Activated CD4-positive, CD25-positive, alpha-beta regulatory T cell treated with anti-CD3 and anti-CD28 coated beads, Interleukin-2, amount 50 U/mL, for 24 hours (primary cell): ENCODE measurements at regions not wholly inside any gene's neighbourhood (a gene's known extent, or its start where the extent isn't known, plus 50 kb on each side); places are given as distances from the start of the nearest gene placed in this dataset.
"Not testable (repeated sequence)": the region's sequence is repeated elsewhere in the genome, so short reads cannot be mapped to it uniquely, and the experiment has no call there.

Experiments used
- ATAC-seq, 2 donors: fragments of 150-1000 bp; cut with Tn5 transposase; one replicate each; pipeline ENCODE4 v1.10.0; 2021; ENCODE audit warnings: mild to moderate bottlenecking in 1 of 2, moderate library complexity in 1 of 2

- no peak for ATAC-seq
These were observed 51.1 kb upstream of the NUDT6 start for GRCh38 chr4:122973465-122973864.

DNA sequence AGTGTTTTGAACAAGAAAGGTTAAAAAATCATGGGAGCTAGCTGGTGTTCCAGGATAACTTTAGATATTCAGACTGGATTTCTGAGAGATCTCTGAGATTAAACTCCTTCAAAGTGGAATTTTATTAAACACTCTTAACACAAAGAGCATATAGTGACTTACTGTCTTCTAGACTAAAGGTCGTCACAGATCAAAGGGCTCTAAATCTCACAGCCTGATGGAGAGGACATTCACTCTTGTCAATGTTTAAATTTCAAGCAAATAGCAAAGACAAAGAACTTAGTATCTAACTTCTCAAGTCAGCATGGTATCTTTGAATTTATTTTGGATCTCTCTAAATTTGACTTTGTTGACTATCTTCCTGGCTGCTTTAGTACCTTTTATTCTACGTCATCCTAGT lies 53.7 kb upstream of the NUDT6 start:
- no peak for ATAC-seq

DNA sequence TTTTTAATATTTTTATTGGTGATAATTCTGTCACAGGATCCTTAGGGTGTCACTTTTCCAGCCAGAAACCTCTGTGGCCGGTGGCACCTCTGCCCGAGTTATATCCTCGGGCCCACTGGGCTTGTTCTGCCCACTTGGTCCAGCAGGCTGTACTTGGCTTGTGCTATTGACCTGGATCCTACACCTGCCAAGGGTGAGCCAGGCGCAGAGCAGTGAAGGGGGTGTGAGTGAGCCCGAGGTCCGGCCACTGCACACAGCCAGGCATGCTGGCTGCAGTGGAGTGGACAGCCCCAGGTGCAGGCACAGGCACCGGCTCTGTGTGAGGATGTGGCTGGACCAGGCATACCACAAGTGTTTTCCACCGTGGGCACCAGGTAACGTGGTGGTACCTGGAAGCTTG lies 54.7 kb upstream of the NUDT6 start:
- ATAC-seq: no peak

GRCh38 chr4:122978109-122978508 lies 55.7 kb upstream of the NUDT6 start:
- no peak for ATAC-seq

DNA sequence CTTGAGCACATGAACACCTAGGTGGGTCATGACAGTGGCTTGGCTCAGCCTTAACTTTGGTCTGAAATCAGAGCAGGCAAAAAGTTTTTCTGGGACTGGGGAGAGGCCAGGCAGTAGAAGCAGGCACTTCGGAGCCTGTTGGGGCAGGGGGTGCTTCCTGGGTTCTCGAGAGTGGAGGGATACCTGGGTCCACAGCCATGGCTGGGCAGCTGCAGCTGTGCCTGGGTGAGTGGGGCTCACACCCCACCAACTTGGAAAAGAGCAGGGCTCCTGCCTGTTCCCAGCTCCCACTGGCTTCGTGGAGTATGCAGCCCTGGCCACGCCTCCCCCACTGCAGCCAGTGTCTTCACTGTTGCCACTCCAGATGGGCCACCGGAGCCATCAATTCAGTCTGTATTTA lies 56.4 kb upstream of the NUDT6 start:
- ATAC-seq: no peak

DNA sequence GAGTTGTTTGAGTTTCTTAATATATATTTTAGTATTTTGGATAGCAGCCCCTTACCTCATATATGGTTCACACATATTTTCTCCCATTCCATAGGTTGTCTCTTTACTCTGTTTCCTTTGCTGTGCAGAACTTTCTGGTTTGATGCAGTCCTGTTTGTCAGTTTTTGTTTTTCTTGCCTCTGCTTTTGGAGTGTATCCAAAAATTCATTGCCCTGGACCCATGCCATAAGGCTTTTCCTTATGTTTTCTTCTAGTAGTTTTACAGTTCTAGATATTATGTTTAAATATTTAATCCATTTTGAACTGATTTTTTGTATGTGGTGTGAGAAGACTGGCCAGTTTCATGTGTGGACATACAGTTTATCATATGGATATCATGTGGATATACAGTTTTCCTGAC lies 58.5 kb upstream of the NUDT6 start:
- no peak for ATAC-seq

DNA sequence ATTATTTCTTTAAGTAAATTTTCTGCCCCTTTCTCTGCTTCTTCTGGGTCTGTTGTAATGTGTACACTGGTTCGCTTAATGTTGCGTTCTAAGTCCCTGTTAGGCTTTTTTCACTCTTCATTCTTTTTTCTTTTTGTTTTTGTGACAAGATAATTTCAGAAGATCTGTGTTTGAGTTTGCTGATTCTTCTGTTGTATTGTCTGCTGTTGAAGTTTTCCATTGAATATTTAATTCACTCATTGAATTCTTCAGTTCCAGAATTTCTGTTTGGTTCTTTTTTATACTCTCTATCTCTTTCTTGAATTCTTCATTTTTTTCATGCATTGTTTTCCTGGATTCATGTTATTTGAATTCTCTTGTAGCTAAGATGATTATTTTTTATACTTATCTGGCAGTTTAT lies 66.3 kb upstream of the NUDT6 start:
- no peak for ATAC-seq

DNA sequence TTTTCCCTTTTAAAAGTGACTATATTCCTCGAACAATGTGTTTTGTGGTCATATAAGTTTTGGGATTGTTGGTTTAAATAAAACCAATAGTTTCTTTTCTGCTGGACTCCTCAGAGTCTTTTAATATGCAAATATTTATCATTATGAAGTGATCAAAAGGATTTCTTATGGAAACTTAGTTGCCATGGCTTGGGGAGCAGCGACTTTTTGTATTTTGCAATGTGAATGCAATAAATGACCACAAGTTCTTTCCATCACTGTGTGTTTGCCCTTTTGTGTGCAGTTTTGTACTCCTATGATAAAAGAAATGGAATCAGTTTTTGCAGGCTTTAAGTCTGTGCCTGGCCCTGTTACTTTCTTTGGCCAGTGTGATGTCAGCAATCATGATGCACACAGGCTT lies 68.5 kb upstream of the NUDT6 start:
- ATAC-seq: no peak

DNA sequence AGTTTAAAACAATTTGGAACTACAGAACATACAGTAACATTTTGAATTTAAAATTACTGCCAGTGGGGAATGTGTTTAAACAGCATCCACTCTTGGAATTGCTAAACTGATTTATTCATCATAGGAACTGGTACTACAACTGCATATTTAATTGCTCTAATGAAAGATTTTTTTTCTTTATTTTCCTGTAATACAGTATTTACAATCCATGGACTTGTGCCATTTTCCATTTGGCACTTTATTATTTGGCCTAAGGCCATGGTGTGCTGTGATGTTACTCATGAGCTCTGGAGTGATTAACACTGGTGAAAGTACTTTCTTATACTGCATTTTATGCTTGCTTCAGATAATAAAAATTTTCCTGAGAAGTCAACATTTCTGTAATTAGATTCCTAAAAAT lies 69.7 kb upstream of the NUDT6 start:
- no peak for ATAC-seq

DNA sequence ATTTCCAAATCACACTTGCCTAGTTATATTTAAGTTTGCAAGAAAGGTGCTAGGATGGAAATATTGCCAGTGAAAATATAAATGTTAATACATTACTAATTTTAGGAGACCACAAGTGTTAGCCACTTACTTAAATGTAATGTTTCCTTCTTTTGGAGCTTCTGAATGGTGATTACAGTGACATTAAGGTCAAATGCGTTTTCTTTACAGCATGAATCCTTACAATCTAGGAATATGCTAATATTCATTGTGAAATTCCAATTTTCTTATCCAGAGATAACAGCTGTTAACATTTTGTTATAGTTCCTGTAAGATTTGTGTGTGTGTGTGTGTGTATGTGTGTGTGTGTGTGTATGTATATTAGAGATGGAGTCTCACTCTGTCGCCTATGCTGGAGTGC lies 70.2 kb upstream of the NUDT6 start:
- ATAC-seq: no peak

- no peak for ATAC-seq
These were observed 74.0 kb upstream of the NUDT6 start for GRCh38 chr4:122996350-122996749.

- ATAC-seq: peak; percentile 32 to 33
These were observed 75.2 kb upstream of the NUDT6 start for GRCh38 chr4:122997463-122998101.

- ATAC-seq: not testable (repeated sequence)
These were observed 81.7 kb upstream of the NUDT6 start for GRCh38 chr4:123004079-123004478.

- not testable (repeated sequence) for ATAC-seq
These were observed 82.7 kb upstream of the NUDT6 start for GRCh38 chr4:123005126-123005525.

DNA sequence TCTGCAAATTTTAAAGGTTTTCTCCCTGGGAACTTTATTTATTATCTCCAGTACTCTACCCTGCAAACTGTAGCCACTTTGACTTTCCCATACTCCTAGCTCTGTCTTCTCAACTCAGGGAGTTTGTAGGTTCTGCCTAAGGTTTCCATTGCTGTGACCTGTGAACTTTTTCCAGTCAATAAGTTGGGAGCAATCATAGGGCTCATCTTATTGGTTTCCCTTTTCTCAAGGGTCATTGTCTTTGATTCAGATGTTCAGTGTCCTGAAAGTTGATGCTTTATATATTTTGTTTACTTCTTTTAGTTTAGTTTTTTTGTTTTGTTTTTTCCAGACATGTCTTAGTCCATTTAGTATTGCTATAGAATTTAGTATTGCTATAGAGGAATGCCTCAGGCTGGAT lies 85.3 kb upstream of the NUDT6 start:
- no peak for ATAC-seq

GRCh38 chr4:123012416-123012815 lies 90.0 kb upstream of the NUDT6 start:
- ATAC-seq: not testable (repeated sequence)

- no peak for ATAC-seq
These were observed 91.6 kb upstream of the NUDT6 start for GRCh38 chr4:123014038-123014437.

DNA sequence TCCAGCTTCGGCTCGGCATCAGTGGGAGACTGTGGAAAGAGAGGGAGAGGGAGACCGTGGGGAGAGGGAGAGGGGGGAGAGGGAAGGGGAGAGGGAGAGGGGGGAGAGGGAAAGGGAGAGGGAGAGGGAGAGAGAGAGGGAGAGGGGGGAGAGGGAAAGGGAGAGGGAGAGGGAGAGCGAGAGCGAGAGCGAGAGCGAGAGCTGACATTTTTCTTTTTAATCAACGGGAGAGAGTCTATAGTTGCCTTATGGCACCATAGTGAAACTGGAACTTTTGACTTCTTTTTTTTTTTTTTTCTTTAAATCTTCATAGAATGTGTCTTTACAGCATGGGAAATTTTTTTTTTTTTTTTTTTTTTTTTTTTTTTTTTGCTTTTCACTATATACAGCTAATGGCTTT lies 94.7 kb upstream of the NUDT6 start:
- no peak for ATAC-seq

- no peak for ATAC-seq
These were observed 95.4 kb upstream of the NUDT6 start for GRCh38 chr4:123017636-123018395.

- no peak for ATAC-seq
These were observed 96.0 kb upstream of the NUDT6 start for GRCh38 chr4:123018396-123018775.

DNA sequence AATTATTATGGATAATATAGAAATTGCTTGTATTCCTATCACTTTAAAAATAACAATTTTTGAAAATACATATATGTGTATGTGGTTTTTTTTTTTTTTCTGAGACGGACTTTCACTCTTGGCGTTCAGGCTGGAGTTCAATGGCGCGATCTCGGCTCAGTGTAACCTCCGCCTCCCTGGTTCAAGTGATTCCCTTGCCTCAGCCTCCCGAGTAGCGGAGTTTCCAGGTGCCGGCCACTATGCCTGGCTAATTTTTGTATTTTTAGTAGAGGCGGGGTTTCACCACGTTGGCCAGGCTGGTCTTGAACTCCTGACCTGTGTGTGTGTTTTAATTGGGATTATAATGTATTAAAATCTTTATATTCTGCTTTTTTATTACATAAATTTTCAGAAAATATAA lies 97.9 kb upstream of the NUDT6 start:
- ATAC-seq: no peak

GRCh38 chr4:123023647-123024046 lies 101.2 kb upstream of the NUDT6 start:
- ATAC-seq: no peak

- no peak for ATAC-seq
These were observed 102.3 kb upstream of the NUDT6 start for GRCh38 chr4:123024710-123025109.

DNA sequence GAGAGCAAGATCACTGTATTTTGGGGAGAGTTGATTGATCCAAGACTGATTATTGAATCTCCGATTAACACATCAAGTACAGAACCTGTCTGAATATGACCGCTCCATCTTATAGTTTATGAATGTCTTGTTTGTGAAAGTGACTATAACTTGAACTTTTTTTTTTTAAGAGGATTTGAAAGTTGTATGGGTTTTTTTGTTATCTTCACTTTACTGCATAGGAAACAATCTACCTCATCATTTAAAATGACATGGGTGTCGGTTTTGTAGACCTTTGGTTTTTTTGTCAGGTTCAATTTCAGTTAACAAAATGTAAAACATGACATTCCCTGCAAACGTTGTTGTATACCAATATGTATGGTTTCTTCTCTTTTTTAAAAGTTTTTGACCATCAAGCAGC lies 103.0 kb upstream of the NUDT6 start:
- ATAC-seq: no peak

- not testable (repeated sequence) for ATAC-seq
These were observed 103.6 kb upstream of the NUDT6 start for GRCh38 chr4:123026015-123026414.
